WTC11 (cell line): ENCODE measurements at regions not wholly inside any gene's neighbourhood (a gene's known extent, or its start where the extent isn't known, plus 50 kb on each side); places are given as distances from the start of the nearest gene placed in this dataset.

Experiments used
- ATAC-seq: fragments of 200-7000 bp; cut with Tn5 transposase; 2 replicates; pipeline ENCODE4 v1.10.0; 2021; ENCODE audit warnings: mild to moderate bottlenecking, moderate library complexity
- CTCF ChIA-PET: fragments of 300-600 bp; sonication (Branson Sonifier 250); formaldehyde crosslinking; loops from one replicate; lab custom pipeline; 2021; ENCODE audit warnings: antibody characterized with exemption; lab: Charles Lee
- POLR2A ChIA-PET: fragments of 350-600 bp; sonication (Branson Sonifier 250); formaldehyde crosslinking; loops from one replicate; lab custom pipeline; 2021; ENCODE audit warnings: antibody characterized with exemption; lab: Charles Lee
- DNase-seq: peaks from one replicate; pipeline ENCODE4 v3.0.0; 2021; ENCODE audit warnings: low spot score
- H3K27ac Mint-ChIP-seq: 2 replicates; pipeline ENCODE4 v1.8.0; 2021; ENCODE audit warnings: mixed read lengths
- H3K27me3 Mint-ChIP-seq: 2 replicates; pipeline ENCODE4 v1.8.0; 2021; ENCODE audit warnings: low read depth, mild to moderate bottlenecking, moderate library complexity, mixed read lengths
- H3K36me3 Mint-ChIP-seq: 2 replicates; pipeline ENCODE4 v1.8.0; 2021; ENCODE audit warnings: mixed read lengths
- H3K4me1 Mint-ChIP-seq: 2 replicates; pipeline ENCODE4 v1.8.0; 2022; ENCODE audit warnings: mixed read lengths
- H3K4me3 Mint-ChIP-seq: 2 replicates; pipeline ENCODE4 v1.8.0; 2021; ENCODE audit warnings: mild to moderate bottlenecking, moderate library complexity, mixed read lengths
- H3K9me3 Mint-ChIP-seq: 2 replicates; pipeline ENCODE4 v1.8.0; 2021; ENCODE audit warnings: mixed read lengths
- ATF1 ChIP-seq: sonication (generic); formaldehyde crosslinking; IDR thresholded peaks from 2 replicates; pipeline ENCODE4 v1.8.1; 2023; ENCODE audit warnings: mild to moderate bottlenecking, moderate library complexity, missing genetic modification reagents
- KAT7 ChIP-seq: sonication (generic); formaldehyde crosslinking; IDR thresholded peaks from 2 replicates; pipeline ENCODE4 v1.8.1; 2023; ENCODE audit warnings: missing genetic modification reagents, mild to moderate bottlenecking, borderline replicate concordance
- MYBL2 ChIP-seq: sonication (generic); formaldehyde crosslinking; IDR thresholded peaks from 2 replicates; pipeline ENCODE4 v1.8.1; 2023; ENCODE audit warnings: mild to moderate bottlenecking, moderate library complexity, missing genetic modification reagents
- NFATC4 ChIP-seq: fragments of 250-450 bp; sonication (Bioruptor Pico); IDR thresholded peaks from 2 replicates; pipeline ENCODE4 v1.9.0; 2021; ENCODE audit warnings: mild to moderate bottlenecking
- TEAD4 ChIP-seq: sonication (generic); formaldehyde crosslinking; IDR thresholded peaks from 2 replicates; pipeline ENCODE4 v1.8.0; 2022; ENCODE audit warnings: mild to moderate bottlenecking, missing genetic modification reagents
- ZNF263 ChIP-seq: sonication (generic); formaldehyde crosslinking; IDR thresholded peaks from 2 replicates; pipeline ENCODE4 v1.8.1; 2022; ENCODE audit warnings: low read depth, mild to moderate bottlenecking, moderate library complexity, missing genetic modification reagents
- ZNF416 ChIP-seq: fragments of 250-450 bp; sonication (Bioruptor Pico); IDR thresholded peaks from 2 replicates; pipeline ENCODE4 v1.9.0; 2021; ENCODE audit warnings: mild to moderate bottlenecking, inconsistent platforms
- TF ChIP-seq, protein P1 (sequence below): sonication (generic); formaldehyde crosslinking; IDR thresholded peaks from 2 replicates; pipeline ENCODE4 v1.8.1; 2022; ENCODE audit warnings: missing genetic modification reagents, borderline replicate concordance
- TF ChIP-seq, protein P2 (sequence below): sonication (generic); formaldehyde crosslinking; IDR thresholded peaks from 2 replicates; pipeline ENCODE4 v1.8.0; 2023; ENCODE audit warnings: mild to moderate bottlenecking, missing genetic modification reagents
- TF ChIP-seq, protein P3 (sequence below): sonication (generic); formaldehyde crosslinking; IDR thresholded peaks from 2 replicates; pipeline ENCODE4 v1.8.1; 2022; ENCODE audit warnings: low read depth, mild to moderate bottlenecking, moderate library complexity, missing genetic modification reagents, borderline replicate concordance
- TF ChIP-seq, protein P4 (sequence below): sonication (generic); formaldehyde crosslinking; IDR thresholded peaks from 2 replicates; pipeline ENCODE4 v1.8.1; 2023; ENCODE audit warnings: mild to moderate bottlenecking, missing genetic modification reagents
- TF ChIP-seq, protein P5 (sequence below): sonication (generic); formaldehyde crosslinking; IDR thresholded peaks from 2 replicates; pipeline ENCODE4 v1.8.1; 2023; ENCODE audit warnings: mild to moderate bottlenecking, missing genetic modification reagents, borderline replicate concordance
- TF ChIP-seq, protein P6 (sequence below): sonication (generic); formaldehyde crosslinking; IDR thresholded peaks from 2 replicates; pipeline ENCODE4 v1.8.0; 2022; ENCODE audit warnings: mild to moderate bottlenecking, missing genetic modification reagents
- TF ChIP-seq, protein P7 (sequence below): sonication (generic); formaldehyde crosslinking; IDR thresholded peaks from 2 replicates; pipeline ENCODE4 v1.8.0; 2022; ENCODE audit warnings: missing genetic modification reagents
- TF ChIP-seq, protein P8 (sequence below): sonication (generic); formaldehyde crosslinking; IDR thresholded peaks from 2 replicates; pipeline ENCODE4 v1.8.0; 2023; ENCODE audit warnings: missing genetic modification reagents
- TF ChIP-seq, protein P9 (sequence below): sonication (generic); formaldehyde crosslinking; IDR thresholded peaks from 2 replicates; pipeline ENCODE4 v1.8.1; 2022; ENCODE audit warnings: mild to moderate bottlenecking, missing genetic modification reagents, moderate library complexity, borderline replicate concordance

DNA sequence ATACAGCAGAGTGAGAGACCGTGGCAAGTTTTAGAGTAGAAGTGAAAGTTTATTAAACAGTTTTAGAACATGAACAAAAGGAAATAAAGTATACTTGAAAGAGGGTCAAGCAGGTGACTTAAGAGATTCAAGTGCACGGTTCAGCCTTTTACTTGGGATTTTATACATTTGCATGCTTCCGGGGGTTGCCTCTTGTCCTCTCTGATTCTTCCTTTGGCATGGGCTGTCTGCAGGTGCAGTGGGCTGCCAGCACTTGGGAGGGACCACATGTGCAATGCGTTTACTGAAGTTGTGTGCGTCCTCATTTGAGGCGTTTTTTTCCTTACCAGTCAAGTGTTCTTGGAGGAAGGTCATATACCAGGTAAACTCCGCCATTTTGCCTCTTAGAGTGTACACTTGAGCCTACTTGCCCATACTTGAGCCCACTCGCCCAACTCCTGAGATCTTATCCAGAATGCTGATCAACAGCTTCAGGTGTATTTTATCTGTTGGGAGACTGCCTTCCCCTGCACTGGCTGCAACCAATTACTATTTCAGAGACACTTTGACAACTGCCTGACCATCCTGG is 195.2 kb downstream of the IRX5 start (continued):
- TF ChIP-seq, protein P1, sequence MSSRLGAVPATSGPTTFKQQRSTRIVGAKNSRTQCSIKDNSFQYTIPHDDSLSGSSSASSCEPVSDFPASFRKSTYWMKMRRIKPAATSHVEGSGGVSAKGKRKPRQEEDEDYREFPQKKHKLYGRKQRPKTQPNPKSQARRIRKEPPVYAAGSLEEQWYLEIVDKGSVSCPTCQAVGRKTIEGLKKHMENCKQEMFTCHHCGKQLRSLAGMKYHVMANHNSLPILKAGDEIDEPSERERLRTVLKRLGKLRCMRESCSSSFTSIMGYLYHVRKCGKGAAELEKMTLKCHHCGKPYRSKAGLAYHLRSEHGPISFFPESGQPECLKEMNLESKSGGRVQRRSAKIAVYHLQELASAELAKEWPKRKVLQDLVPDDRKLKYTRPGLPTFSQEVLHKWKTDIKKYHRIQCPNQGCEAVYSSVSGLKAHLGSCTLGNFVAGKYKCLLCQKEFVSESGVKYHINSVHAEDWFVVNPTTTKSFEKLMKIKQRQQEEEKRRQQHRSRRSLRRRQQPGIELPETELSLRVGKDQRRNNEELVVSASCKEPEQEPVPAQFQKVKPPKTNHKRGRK = no peak
- no peak for TF ChIP-seq ZNF263 (CRISPR knock-in tag)
- TF ChIP-seq, protein P2, sequence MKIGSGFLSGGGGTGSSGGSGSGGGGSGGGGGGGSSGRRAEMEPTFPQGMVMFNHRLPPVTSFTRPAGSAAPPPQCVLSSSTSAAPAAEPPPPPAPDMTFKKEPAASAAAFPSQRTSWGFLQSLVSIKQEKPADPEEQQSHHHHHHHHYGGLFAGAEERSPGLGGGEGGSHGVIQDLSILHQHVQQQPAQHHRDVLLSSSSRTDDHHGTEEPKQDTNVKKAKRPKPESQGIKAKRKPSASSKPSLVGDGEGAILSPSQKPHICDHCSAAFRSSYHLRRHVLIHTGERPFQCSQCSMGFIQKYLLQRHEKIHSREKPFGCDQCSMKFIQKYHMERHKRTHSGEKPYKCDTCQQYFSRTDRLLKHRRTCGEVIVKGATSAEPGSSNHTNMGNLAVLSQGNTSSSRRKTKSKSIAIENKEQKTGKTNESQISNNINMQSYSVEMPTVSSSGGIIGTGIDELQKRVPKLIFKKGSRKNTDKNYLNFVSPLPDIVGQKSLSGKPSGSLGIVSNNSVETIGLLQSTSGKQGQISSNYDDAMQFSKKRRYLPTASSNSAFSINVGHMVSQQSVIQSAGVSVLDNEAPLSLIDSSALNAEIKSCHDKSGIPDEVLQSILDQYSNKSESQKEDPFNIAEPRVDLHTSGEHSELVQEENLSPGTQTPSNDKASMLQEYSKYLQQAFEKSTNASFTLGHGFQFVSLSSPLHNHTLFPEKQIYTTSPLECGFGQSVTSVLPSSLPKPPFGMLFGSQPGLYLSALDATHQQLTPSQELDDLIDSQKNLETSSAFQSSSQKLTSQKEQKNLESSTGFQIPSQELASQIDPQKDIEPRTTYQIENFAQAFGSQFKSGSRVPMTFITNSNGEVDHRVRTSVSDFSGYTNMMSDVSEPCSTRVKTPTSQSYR (CRISPR knock-in tag) = no peak
- no peak for TF ChIP-seq NFATC4 (CRISPR knock-in tag)
- TF ChIP-seq, all 79 proteins: peak for 0

DNA sequence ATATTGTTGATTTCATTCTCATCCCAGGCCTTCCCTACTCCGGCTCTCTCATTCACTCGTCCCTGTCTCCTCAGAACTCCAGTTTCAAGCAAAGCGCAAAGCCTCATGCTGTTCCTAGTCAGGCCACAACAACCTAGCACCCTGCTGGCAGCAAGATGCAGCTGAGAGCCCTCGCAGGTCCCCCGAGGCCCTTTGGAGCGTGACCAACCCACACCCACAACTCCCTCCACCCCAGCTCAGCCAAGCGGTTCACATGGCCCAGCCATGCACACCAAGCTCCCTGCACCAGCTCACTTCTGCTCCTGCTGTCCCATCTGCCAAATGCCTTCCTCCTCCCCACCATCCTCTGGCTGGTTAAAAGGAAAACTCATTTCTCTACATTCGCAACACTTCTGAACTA is 195.8 kb downstream of the IRX5 start:
- DNase-seq = no peak
- no peaks in the 10 kb centered on the region for H3K36me3 Mint-ChIP-seq
- no peak for ATAC-seq
- ChIA-PET POLR2A (no interaction called here), CTCF (interaction anchor here (1.1 kb wide), 1 partner anchor 131 kb away, joined by 3 read pairs; no protein-coding TSS in a partner anchor)
- H3K4me3 Mint-ChIP-seq = no peak overlapping the region
- H3K27me3 Mint-ChIP-seq = no peaks in the 10 kb centered on the region
- peaks cover 6% of the 10 kb centered on the region for H3K9me3 Mint-ChIP-seq
- no peaks in the 10 kb centered on the region for H3K4me1 Mint-ChIP-seq
- no peak overlapping the region for H3K27ac Mint-ChIP-seq
- TF ChIP-seq, protein P3, sequence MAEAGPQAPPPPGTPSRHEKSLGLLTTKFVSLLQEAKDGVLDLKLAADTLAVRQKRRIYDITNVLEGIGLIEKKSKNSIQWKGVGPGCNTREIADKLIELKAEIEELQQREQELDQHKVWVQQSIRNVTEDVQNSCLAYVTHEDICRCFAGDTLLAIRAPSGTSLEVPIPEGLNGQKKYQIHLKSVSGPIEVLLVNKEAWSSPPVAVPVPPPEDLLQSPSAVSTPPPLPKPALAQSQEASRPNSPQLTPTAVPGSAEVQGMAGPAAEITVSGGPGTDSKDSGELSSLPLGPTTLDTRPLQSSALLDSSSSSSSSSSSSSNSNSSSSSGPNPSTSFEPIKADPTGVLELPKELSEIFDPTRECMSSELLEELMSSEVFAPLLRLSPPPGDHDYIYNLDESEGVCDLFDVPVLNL (CRISPR knock-in tag) = no peak
- TF ChIP-seq, protein P4, sequence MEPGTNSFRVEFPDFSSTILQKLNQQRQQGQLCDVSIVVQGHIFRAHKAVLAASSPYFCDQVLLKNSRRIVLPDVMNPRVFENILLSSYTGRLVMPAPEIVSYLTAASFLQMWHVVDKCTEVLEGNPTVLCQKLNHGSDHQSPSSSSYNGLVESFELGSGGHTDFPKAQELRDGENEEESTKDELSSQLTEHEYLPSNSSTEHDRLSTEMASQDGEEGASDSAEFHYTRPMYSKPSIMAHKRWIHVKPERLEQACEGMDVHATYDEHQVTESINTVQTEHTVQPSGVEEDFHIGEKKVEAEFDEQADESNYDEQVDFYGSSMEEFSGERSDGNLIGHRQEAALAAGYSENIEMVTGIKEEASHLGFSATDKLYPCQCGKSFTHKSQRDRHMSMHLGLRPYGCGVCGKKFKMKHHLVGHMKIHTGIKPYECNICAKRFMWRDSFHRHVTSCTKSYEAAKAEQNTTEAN (CRISPR knock-in tag) = no peak
- TF ChIP-seq, protein P5, sequence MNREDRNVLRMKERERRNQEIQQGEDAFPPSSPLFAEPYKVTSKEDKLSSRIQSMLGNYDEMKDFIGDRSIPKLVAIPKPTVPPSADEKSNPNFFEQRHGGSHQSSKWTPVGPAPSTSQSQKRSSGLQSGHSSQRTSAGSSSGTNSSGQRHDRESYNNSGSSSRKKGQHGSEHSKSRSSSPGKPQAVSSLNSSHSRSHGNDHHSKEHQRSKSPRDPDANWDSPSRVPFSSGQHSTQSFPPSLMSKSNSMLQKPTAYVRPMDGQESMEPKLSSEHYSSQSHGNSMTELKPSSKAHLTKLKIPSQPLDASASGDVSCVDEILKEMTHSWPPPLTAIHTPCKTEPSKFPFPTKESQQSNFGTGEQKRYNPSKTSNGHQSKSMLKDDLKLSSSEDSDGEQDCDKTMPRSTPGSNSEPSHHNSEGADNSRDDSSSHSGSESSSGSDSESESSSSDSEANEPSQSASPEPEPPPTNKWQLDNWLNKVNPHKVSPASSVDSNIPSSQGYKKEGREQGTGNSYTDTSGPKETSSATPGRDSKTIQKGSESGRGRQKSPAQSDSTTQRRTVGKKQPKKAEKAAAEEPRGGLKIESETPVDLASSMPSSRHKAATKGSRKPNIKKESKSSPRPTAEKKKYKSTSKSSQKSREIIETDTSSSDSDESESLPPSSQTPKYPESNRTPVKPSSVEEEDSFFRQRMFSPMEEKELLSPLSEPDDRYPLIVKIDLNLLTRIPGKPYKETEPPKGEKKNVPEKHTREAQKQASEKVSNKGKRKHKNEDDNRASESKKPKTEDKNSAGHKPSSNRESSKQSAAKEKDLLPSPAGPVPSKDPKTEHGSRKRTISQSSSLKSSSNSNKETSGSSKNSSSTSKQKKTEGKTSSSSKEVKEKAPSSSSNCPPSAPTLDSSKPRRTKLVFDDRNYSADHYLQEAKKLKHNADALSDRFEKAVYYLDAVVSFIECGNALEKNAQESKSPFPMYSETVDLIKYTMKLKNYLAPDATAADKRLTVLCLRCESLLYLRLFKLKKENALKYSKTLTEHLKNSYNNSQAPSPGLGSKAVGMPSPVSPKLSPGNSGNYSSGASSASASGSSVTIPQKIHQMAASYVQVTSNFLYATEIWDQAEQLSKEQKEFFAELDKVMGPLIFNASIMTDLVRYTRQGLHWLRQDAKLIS (CRISPR knock-in tag) = no peak
- no peak for TF ChIP-seq TEAD4 (CRISPR knock-in tag)
- TF ChIP-seq KAT7 (CRISPR knock-in tag) = no peak
- TF ChIP-seq, protein P6, sequence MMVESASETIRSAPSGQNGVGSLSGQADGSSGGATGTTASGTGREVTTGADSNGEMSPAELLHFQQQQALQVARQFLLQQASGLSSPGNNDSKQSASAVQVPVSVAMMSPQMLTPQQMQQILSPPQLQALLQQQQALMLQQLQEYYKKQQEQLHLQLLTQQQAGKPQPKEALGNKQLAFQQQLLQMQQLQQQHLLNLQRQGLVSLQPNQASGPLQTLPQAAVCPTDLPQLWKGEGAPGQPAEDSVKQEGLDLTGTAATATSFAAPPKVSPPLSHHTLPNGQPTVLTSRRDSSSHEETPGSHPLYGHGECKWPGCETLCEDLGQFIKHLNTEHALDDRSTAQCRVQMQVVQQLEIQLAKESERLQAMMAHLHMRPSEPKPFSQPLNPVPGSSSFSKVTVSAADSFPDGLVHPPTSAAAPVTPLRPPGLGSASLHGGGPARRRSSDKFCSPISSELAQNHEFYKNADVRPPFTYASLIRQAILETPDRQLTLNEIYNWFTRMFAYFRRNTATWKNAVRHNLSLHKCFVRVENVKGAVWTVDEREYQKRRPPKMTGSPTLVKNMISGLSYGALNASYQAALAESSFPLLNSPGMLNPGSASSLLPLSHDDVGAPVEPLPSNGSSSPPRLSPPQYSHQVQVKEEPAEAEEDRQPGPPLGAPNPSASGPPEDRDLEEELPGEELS (CRISPR knock-in tag) = no peak
- no peak for TF ChIP-seq ATF1 (CRISPR knock-in tag)
- TF ChIP-seq ZNF416 (CRISPR knock-in tag) = no peak
- TF ChIP-seq, protein P7, sequence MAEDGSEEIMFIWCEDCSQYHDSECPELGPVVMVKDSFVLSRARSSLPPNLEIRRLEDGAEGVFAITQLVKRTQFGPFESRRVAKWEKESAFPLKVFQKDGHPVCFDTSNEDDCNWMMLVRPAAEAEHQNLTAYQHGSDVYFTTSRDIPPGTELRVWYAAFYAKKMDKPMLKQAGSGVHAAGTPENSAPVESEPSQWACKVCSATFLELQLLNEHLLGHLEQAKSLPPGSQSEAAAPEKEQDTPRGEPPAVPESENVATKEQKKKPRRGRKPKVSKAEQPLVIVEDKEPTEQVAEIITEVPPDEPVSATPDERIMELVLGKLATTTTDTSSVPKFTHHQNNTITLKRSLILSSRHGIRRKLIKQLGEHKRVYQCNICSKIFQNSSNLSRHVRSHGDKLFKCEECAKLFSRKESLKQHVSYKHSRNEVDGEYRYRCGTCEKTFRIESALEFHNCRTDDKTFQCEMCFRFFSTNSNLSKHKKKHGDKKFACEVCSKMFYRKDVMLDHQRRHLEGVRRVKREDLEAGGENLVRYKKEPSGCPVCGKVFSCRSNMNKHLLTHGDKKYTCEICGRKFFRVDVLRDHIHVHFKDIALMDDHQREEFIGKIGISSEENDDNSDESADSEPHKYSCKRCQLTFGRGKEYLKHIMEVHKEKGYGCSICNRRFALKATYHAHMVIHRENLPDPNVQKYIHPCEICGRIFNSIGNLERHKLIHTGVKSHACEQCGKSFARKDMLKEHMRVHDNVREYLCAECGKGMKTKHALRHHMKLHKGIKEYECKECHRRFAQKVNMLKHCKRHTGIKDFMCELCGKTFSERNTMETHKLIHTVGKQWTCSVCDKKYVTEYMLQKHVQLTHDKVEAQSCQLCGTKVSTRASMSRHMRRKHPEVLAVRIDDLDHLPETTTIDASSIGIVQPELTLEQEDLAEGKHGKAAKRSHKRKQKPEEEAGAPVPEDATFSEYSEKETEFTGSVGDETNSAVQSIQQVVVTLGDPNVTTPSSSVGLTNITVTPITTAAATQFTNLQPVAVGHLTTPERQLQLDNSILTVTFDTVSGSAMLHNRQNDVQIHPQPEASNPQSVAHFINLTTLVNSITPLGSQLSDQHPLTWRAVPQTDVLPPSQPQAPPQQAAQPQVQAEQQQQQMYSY (CRISPR knock-in tag) = no peak
- TF ChIP-seq, protein P8, sequence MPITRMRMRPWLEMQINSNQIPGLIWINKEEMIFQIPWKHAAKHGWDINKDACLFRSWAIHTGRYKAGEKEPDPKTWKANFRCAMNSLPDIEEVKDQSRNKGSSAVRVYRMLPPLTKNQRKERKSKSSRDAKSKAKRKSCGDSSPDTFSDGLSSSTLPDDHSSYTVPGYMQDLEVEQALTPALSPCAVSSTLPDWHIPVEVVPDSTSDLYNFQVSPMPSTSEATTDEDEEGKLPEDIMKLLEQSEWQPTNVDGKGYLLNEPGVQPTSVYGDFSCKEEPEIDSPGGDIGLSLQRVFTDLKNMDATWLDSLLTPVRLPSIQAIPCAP (CRISPR knock-in tag) = no peak
- no peak for TF ChIP-seq MYBL2
- TF ChIP-seq, protein P9, sequence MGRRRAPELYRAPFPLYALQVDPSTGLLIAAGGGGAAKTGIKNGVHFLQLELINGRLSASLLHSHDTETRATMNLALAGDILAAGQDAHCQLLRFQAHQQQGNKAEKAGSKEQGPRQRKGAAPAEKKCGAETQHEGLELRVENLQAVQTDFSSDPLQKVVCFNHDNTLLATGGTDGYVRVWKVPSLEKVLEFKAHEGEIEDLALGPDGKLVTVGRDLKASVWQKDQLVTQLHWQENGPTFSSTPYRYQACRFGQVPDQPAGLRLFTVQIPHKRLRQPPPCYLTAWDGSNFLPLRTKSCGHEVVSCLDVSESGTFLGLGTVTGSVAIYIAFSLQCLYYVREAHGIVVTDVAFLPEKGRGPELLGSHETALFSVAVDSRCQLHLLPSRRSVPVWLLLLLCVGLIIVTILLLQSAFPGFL (CRISPR knock-in tag) = no peak
